ENCODE measurements at regions not wholly inside any gene's neighbourhood (a gene's known extent, or its start where the extent isn't known, plus 50 kb on each side); places are given as distances from the start of the nearest gene placed in this dataset.

- DNase-seq: no peak
Observed at GRCh38 chr16:86809458-86809955, 231.2 kb downstream of the FOXL1 start.

DNA sequence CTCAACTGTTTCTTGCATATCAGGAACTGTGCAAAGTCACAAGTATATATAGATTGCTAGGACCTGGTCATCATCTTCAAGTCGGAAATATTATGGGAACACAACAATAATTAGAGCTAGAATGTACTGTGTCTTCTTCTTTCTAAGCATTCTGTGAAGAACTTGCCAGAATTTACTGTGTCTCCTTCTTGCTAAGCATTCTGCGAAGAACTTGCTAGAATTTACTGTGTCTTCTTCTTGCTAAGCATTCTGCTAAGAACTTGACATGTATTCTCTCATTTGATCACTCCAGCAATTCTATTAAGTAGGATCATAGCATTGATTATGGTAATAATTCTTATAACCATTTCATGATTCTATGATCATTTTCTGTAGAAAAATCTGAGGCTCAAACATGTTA lies 231.7 kb downstream of the FOXL1 start:
- DNase-seq: no peak

DNA sequence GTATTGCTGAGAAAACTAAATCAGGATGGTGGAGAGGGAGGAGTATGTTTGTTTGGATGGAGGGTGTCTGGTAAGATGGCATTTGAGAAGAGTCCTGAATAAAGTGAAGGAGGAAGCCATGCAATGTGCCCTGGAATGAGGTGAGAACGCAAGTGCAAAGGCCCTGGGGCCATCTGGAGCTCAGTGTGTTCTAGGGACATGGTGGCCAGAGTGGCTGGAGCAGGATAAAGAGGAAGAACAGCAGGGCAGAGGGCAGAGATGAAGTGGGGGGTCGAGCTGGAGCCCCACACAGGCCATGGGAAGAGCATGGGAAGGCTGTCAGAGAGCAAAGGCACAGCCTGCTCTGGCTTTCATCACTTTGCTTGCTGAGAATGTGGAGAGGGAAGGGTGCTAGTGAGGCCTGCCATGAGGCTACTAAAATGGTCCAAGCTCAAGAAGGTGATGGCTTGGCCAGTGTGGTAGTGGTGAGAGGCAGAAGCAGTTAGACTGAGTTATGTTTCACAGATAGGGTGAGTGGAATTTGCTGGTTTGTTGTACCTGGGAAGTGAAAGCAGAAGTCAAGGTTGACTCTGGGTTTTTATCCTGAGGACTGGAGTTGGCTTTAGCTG lies 234.1 kb downstream of the FOXL1 start:
- no peak for DNase-seq

DNA sequence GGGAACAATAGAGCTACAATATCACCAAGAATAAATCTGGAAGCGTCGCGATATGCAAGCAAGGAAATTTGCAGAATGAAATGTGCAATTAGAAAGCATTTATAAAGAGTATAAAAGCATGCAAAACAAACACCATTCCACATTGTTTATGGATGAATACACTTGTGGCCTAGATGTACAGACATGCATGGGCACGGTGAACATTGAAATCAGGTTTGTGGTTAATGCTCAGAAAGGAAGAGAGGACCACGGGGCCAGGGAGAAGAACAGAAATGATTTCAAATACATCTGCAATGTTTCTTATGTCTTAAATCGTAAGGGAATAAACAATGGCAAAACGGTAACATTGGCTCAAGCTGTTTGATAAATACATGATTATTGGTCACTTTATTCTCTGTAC lies 235.9 kb downstream of the FOXL1 start:
- DNase-seq: no peak

DNA sequence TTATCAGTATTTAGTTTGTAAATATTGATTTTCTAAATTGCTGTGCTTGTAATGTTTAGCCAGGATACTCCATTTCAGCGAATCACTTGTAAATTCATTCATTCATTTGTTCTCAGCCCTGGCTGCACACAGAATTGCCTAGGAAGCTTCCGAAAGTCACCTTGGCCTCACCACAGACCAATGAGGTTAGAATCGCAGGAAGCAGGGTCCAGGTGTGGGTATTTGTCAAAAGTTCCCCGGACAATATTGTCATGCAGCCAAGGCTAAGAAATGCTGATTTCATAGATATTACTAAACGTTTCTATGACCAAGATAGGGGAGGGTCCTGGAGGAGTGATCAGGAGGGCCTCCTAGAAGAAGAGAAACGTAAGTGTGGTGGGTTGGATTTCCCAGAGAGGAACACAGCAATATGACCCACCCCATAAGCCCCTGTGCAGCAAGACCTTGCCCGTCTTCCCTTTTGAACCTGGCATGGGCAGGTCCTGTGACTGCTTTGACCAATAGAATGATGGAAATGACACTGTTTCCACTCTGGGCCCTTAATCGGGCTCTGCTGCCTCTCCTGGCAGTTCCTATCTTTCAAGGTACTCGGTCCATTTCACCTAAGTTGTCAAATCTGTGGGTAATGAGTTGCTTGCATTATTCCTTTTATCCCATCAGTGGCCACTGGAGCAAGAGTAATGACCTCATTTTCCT lies 238.7 kb downstream of the FOXL1 start:
- DNase-seq: no peak

DNA sequence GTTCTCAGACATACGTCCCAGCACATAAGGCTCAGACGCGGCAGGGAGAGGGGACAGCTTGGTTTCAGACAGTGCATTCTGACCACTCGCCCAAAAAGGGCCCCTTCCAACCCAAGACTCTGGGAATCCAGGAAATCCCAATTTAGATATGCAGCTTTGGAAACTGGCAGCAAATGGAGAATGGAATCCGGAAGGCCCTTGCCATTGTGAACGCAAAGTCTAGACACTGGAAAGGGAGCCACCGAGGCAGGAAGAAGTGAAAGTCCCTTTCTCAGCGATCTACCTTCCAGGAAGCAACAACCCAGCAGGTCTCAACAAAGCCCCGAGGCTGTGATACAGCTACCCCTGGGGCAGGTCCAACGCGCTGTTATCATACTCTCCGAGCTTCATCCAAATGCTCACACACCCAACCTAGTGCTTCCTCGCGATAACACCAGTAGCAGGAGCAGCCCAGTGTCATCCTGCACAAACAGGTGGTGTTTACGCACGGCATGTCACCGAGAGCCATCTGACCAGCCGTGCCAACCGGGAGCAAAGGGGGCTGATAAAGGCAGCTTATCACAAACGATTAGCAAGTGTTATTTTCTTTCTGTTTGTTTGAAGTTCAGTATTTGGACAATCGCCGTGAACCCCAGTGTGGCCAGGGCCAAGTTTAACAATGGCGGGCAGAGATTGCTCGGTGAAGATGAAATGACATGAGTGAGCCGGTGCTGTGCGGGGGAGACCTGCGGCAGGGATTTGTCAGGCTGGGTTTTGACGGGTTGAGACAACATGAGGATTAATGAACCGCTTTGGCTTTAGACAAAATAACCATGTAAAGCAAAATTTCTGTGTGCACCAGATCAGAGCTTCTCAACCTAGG lies 240.6 kb downstream of the FOXL1 start:
- no peak for DNase-seq

DNA sequence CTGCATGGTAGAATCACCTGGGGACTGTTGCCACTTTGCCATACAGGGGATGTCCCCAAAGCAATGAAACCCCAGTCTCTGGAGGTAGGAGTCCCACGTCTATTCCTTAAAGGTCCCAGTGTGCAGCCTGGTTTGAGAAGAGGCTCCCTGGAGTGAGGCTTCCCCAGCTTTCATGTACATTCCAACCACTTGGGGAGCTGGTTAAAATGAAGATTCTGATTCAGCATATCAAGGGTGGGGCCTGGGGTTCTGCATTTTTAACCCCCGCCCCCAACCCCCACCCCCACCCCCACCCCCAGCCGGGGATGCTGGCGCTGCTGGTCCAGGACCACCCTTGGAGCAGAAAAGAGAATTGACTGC lies 241.2 kb downstream of the FOXL1 start:
- no peak for DNase-seq

DNA sequence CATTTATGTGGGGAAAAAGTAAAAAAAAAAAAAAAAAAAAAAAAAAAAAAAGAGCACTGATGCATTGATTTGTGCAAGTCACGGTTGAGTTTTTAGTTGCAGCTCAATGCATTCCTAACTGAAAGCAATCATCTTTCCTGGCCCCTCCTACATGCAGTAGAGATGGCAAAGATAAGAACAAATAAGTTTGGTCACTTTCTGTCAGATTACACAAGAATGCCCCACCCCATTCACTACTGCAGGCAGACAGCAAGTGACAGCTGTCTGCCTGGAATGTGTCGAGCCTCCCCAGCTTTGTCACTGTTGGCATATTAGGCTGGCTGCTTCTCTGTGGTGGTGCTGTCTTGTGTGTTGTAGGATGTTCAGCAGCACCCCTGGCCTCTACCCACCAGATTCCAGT lies 243.5 kb downstream of the FOXL1 start:
- no peak for DNase-seq

DNA sequence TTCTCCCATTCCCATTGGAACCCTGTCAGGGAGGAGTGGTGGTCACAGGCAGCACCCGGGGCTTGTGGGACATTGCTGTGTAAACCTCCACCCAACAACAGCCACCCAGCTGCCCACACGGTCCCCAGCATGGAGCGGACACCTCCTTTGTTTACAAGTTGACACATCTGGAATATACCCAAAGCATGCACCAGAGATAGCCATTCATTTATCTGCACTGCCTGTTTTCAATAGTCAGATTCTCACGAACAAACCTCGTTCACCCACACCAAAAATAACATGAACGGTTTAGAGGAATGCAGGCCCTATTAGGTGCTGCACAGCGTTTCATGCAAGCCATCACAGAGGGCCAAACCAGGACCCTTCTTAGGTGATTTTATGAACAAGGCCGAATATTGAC lies 244.8 kb downstream of the FOXL1 start:
- no peak for DNase-seq

GRCh38 chr16:86823888-86824671 lies 245.7 kb downstream of the FOXL1 start:
- no peak for DNase-seq

DNA sequence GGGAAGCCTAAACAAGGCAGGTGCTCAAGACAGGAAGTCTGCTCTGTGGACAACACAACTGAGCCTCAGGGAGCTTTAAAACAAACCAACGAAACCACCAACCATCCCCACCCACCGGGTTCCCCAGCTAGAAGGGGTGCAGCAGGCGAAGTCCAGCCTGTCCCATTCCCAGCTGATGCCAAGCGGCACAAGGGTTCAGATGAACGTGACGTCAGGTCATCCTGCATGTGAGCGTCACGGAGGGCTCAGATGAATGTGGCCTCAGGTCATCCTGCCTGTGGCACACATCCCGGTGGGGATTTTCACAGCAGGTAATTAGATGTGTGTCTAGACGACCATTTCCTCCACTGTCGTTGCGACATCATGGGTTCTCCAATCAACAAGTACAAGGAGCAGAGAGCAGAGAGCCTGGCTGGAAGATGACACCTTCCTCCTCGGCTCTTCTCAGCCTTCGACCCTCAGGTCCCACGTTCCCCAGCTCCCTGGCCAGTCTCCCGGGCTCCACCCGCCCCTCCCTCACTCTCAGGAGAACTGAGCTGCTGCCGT lies 246.5 kb downstream of the FOXL1 start:
- no peak for DNase-seq

- DNase-seq: no peak
Observed at GRCh38 chr16:86825631-86826030, 247.3 kb downstream of the FOXL1 start.

- no peak for DNase-seq
Observed at GRCh38 chr16:86826941-86827340, 248.6 kb downstream of the FOXL1 start.

- DNase-seq: no peak
Observed at GRCh38 chr16:86827521-86827920, 249.2 kb downstream of the FOXL1 start.

GRCh38 chr16:86828202-86828601 lies 249.9 kb downstream of the FOXL1 start:
- DNase-seq: no peak

- no peak for DNase-seq
Observed at GRCh38 chr16:86828653-86829052, 250.3 kb downstream of the FOXL1 start.

- no peak for DNase-seq
Observed at GRCh38 chr16:86831366-86831765, 253.0 kb downstream of the FOXL1 start.

DNA sequence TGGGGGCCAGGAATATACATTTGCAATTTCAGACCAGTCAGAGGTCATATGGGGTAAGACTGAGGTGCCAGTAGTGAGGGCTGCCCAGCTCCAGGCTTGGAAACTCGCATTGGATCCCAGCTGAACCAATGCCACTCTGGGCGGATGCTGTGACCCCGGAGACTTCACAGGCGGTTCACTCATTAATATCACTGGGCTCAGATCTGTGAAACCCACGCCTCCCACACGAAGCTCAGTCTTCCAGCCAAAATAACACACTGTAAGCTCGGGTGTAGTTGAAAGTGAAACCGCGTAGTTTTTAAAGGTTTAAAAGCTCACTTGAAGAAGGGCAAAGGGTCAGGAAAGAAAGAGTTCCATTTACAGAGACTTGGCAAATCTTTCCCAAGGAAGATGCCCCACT lies 254.8 kb downstream of the FOXL1 start:
- DNase-seq: no peak

DNA sequence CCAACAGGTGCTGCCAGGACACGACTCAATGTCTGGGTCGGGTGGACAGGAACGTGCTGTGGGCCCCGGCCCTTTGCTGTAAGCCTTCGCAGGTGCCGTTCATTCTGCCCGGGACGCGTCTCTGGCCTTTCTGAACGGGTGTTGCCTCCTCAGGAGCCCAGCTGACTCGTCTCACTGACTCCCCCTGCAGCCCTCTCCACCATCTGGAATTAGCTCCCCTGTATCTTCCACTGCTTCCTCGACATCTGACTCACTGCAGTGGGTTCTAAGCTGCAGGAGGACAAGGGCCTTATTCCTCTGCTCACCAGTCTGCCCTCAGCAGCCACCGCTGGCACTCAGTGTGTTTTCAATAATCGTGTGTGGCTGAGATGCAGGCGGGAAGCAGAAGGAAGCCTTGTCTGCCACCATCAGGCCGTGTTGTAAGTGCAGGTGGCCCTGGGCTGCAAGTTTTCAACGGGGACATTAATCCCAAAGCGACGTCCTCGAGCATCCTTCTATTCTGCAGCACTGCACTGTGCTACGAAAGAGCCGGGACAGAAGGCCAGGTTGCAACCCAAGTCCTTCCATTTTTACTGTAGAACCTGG lies 256.2 kb downstream of the FOXL1 start:
- DNase-seq: no peak

DNA sequence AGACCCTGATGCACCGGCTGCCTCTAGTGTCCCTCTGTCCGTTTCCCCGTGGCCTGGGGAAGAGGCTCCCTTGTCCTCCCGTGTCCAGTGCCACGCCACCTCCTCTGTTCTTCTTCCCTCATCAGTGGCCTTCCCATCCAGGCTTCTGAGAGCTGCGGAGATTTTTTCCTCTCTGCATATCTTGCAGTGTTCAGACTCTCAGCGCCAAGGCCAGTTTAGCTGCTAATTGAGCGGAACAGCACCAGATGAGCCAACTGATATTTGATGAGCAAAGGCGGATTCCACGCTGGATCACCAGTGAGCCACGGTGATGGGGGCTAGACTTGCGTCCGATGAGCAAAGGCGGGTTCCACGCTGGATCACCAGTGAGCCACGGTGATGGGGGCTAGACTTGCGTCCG lies 257.6 kb downstream of the FOXL1 start:
- DNase-seq: no peak

DNA sequence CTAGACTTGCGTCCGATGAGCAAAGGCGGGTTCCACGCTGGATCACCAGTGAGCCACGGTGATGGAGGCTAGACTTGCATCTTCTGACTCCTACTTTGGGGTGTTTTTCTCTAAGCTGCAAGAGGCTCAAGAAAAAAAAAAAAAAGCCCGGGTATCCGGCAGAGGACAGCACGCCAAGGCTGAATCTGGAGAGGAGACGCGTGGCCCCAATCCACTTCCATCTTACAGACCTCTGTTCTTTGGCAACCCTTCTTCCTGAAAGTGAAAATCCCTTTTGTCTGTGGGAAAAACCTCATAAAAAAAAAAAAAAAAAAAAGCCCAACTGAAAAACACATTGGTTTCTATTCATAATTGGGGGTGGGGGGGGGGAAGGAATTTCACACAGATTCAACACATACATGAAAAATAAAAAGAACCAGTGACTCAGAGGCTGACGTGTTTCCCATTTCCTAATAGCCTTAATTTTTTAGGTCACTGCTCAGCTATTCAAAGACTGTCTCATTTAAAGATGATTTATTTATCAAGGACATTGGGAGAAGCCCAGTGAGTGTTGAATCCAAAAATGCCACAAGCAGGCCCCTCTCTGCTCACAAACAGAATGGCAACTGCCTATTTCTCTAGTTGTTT lies 258.3 kb downstream of the FOXL1 start:
- no peak for DNase-seq

DNA sequence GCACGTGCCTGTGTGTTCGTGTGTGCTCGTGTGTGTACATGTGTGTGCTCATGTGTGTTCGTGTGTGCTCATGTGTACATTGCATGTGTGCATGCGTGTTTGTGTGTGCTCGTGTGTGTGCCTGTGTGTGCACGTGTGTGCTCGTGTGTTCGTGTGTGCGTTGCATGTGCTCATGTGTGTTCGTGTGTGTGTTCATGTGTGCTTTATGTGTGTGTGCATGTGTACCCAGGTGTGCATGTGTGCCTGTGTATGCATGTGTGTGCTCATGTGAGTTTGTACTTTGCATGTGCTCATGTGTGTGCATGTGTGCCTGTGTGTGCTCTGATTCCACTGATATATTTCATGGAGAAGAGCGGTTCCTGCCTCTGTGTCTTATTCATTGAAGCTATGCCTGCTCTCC lies 265.5 kb downstream of the FOXL1 start:
- DNase-seq: no peak
